PC-3 (cell line): ENCODE measurements at regions not wholly inside any gene's neighbourhood (a gene's known extent, or its start where the extent isn't known, plus 50 kb on each side); places are given as distances from the start of the nearest gene placed in this dataset.

Experiments used
- ATAC-seq: fragments of 200-7000 bp; cut with Tn5 transposase; 2 replicates; pipeline ENCODE4 v1.9.1; 2020; ENCODE audit warnings: mild to moderate bottlenecking, moderate library complexity
- BruUV-seq: library from RNA; stranded (reverse); fragments of 400-500 nt; replicated peaks from 2 replicates; lab custom pipeline; 2021; lab: Mats Ljungman, UMichigan
- CTCF ChIA-PET: fragments of 300-600 bp; sonication (Branson Sonifier 250); formaldehyde crosslinking; loops from one replicate; lab custom pipeline; 2022; ENCODE audit warnings: antibody characterized with exemption; lab: Charles Lee
- POLR2A ChIA-PET: fragments of 300-600 bp; sonication (Branson Sonifier 250); formaldehyde crosslinking; loops from one replicate; lab custom pipeline; 2022; ENCODE audit warnings: antibody characterized with exemption; ENCODE audit not compliant: unreplicated experiment; lab: Charles Lee
- DNase-seq: peaks from one replicate; pipeline ENCODE4 v3.0.0-alpha.2; 2015
- H2AFZ ChIP-seq: fragments of 300-600 bp; sonication (generic); 2 replicates; pipeline ENCODE4 v1.6.0; 2016; ENCODE audit warnings: antibody characterized with exemption, low read length
- H3F3A ChIP-seq: fragments of 300-600 bp; sonication (generic); one replicate; pipeline ENCODE4 v1.6.0; 2017; ENCODE audit warnings: antibody characterized with exemption, low read length, control low read depth, mild to moderate bottlenecking; ENCODE audit not compliant: unreplicated experiment
- H3K27ac ChIP-seq: fragments of 300-600 bp; sonication (generic); 2 replicates; pipeline ENCODE4 v1.5.1; 2016; ENCODE audit warnings: mild to moderate bottlenecking, low read length
- H3K27me3 ChIP-seq: fragments of 300-600 bp; sonication (generic); 2 replicates; pipeline ENCODE4 v1.6.1; 2016; ENCODE audit warnings: low read length, mixed read lengths
- H3K36me3 ChIP-seq: fragments of 300-600 bp; sonication (generic); 2 replicates; pipeline ENCODE4 v1.6.1; 2016; ENCODE audit warnings: low read depth, mixed run types, low read length, mixed read lengths
- H3K4me1 ChIP-seq: fragments of 300-600 bp; sonication (generic); 2 replicates; pipeline ENCODE4 v1.5.1; 2016; ENCODE audit warnings: low read length; ENCODE audit not compliant: insufficient read depth
- H3K4me2 ChIP-seq: fragments of 300-600 bp; sonication (generic); 2 replicates; pipeline ENCODE4 v1.6.0; 2016; ENCODE audit warnings: low read length
- H3K4me3 ChIP-seq: fragments of 300-600 bp; sonication (generic); 2 replicates; pipeline ENCODE4 v1.5.1; 2016; ENCODE audit warnings: mild to moderate bottlenecking, low read length, mixed read lengths
- H3K79me2 ChIP-seq: fragments of 300-600 bp; sonication (generic); 2 replicates; pipeline ENCODE4 v1.6.1; 2017; ENCODE audit warnings: low read length, mixed read lengths
- H3K9ac ChIP-seq: fragments of 300-600 bp; sonication (generic); 2 replicates; pipeline ENCODE4 v1.6.0; 2016; ENCODE audit warnings: mild to moderate bottlenecking, low read length
- H3K9me2 ChIP-seq: fragments of 300-600 bp; sonication (generic); replicated peaks from 2 replicates; pipeline ENCODE4 v1.6.1; 2016; ENCODE audit warnings: mixed run types, low read length, mixed read lengths
- H3K9me3 ChIP-seq: fragments of 300-600 bp; sonication (generic); 2 replicates; pipeline ENCODE4 v1.6.1; 2016; ENCODE audit warnings: low read length, mixed read lengths
- H4K20me1 ChIP-seq: fragments of 300-600 bp; sonication (generic); 2 replicates; pipeline ENCODE4 v1.6.1; 2016; ENCODE audit warnings: low read length, mixed read lengths
- EZH2 ChIP-seq: fragments of 300-600 bp; sonication (generic); IDR thresholded peaks from one replicate; pipeline ENCODE4 v1.6.1; 2017; ENCODE audit warnings: antibody characterized with exemption, mild to moderate bottlenecking, low read length; ENCODE audit not compliant: unreplicated experiment
- EZH2phosphoT487 ChIP-seq: fragments of 300-600 bp; sonication (generic); IDR thresholded peaks from 2 replicates; pipeline ENCODE4 v1.6.1; 2018; ENCODE audit warnings: mild to moderate bottlenecking, antibody characterized with exemption, low read length, borderline replicate concordance
- intact Hi-C: fragments of 100-400 bp; cut with micrococcal nuclease; formaldehyde crosslinking; loops from 2 replicates; pipeline ENCODE4 v1.9.0; 2023
- TF ChIP-seq, protein P1 (sequence below): fragments of 300-600 bp; sonication (generic); conservative IDR thresholded peaks from 2 replicates; pipeline ENCODE4 v1.5.1; 2017; ENCODE audit warnings: antibody characterized with exemption, low read depth, mild to moderate bottlenecking, low read length

GRCh38 chr13:27853335-27853734 lies 61.1 kb downstream of the GSX1 start:
- no peaks in the 10 kb centered on the region for H4K20me1 ChIP-seq
- TF ChIP-seq EZH2phosphoT487 (no peak), EZH2 (no peak)
- TF ChIP-seq, protein P1, sequence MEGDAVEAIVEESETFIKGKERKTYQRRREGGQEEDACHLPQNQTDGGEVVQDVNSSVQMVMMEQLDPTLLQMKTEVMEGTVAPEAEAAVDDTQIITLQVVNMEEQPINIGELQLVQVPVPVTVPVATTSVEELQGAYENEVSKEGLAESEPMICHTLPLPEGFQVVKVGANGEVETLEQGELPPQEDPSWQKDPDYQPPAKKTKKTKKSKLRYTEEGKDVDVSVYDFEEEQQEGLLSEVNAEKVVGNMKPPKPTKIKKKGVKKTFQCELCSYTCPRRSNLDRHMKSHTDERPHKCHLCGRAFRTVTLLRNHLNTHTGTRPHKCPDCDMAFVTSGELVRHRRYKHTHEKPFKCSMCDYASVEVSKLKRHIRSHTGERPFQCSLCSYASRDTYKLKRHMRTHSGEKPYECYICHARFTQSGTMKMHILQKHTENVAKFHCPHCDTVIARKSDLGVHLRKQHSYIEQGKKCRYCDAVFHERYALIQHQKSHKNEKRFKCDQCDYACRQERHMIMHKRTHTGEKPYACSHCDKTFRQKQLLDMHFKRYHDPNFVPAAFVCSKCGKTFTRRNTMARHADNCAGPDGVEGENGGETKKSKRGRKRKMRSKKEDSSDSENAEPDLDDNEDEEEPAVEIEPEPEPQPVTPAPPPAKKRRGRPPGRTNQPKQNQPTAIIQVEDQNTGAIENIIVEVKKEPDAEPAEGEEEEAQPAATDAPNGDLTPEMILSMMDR = no peak
- H3K79me2 ChIP-seq = no peaks in the 10 kb centered on the region
- H3K9ac ChIP-seq = no peak overlapping the region
- peaks cover 52% of the 10 kb centered on the region for H3K27me3 ChIP-seq
- no peaks in the 10 kb centered on the region for H3K36me3 ChIP-seq
- H3K4me3 ChIP-seq = no peak overlapping the region
- ChIA-PET POLR2A (no interaction called here), CTCF (no interaction called here)
- H3F3A ChIP-seq = no peaks in the 10 kb centered on the region
- no peaks in the 10 kb centered on the region for H3K9me3 ChIP-seq
- no TSS peak for BruUV-seq
- DNase-seq (no peak), ATAC-seq (no peak)
- no peak overlapping the region for H2AFZ ChIP-seq
- intact Hi-C loops = no loop called here
- no peaks in the 10 kb centered on the region for H3K4me1 ChIP-seq
- H3K27ac ChIP-seq = no peak overlapping the region
- H3K9me2 ChIP-seq = no peaks in the 10 kb centered on the region
- no peak overlapping the region for H3K4me2 ChIP-seq

DNA sequence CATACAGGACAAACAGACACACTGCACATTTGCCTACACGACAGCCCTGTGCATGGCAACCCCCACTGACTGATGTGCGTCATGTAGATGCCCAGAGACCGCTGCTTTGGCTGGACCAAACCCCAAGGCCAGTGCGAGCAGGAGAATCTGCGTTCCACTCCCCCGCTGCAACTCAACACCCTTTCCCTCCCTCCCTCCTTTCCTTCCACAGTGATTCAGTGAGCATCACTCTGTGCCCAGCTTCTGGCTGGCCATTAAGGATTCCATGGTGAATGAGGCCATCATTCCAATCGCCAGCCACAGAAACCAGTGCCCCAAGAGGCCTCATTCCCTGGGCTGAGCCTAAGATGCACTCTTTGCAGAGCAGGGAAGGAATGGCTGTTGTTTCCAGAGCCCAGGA lies 61.6 kb downstream of the GSX1 start:
- H3K4me3 ChIP-seq = no peak overlapping the region
- ChIA-PET POLR2A (no interaction called here), CTCF (no interaction called here)
- no peaks in the 10 kb centered on the region for H3K9me2 ChIP-seq
- no peak overlapping the region for H3K4me2 ChIP-seq
- no peaks in the 10 kb centered on the region for H3K79me2 ChIP-seq
- H2AFZ ChIP-seq = no peak overlapping the region
- TF ChIP-seq, protein P1 = no peak
- TF ChIP-seq EZH2 (no peak), EZH2phosphoT487 (no peak)
- no peaks in the 10 kb centered on the region for H3F3A ChIP-seq
- no peak for DNase-seq
- intact Hi-C loops = no loop called here
- no peaks in the 10 kb centered on the region for H3K9me3 ChIP-seq
- no peaks in the 10 kb centered on the region for H3K36me3 ChIP-seq
- no peak overlapping the region for H3K27ac ChIP-seq
- no TSS peak for BruUV-seq
- H3K27me3 ChIP-seq = peaks cover 57% of the 10 kb centered on the region
- no peak overlapping the region for H3K9ac ChIP-seq
- ATAC-seq = no peak
- H3K4me1 ChIP-seq = no peaks in the 10 kb centered on the region
- no peaks in the 10 kb centered on the region for H4K20me1 ChIP-seq

GRCh38 chr13:27854606-27855005 lies 62.3 kb downstream of the GSX1 start:
- H3K79me2 ChIP-seq = no peaks in the 10 kb centered on the region
- peaks cover 65% of the 10 kb centered on the region for H3K27me3 ChIP-seq
- no peak for DNase-seq
- intact Hi-C loops = no loop called here
- no peaks in the 10 kb centered on the region for H3K9me3 ChIP-seq
- no peaks in the 10 kb centered on the region for H4K20me1 ChIP-seq
- POLR2A ChIA-PET = no interaction called here
- no TSS peak for BruUV-seq
- no peak overlapping the region for H3K9ac ChIP-seq
- no peak overlapping the region for H3K27ac ChIP-seq
- no peaks in the 10 kb centered on the region for H3K4me1 ChIP-seq
- no peaks in the 10 kb centered on the region for H3F3A ChIP-seq
- no peaks in the 10 kb centered on the region for H3K36me3 ChIP-seq
- no peak overlapping the region for H2AFZ ChIP-seq
- ATAC-seq = no peak
- TF ChIP-seq EZH2 = no peak
- TF ChIP-seq, protein P1 = no peak
- no peak for TF ChIP-seq EZH2phosphoT487
- CTCF ChIA-PET = no interaction called here
- H3K4me2 ChIP-seq = no peak overlapping the region
- H3K4me3 ChIP-seq = no peak overlapping the region
- H3K9me2 ChIP-seq = no peaks in the 10 kb centered on the region
